HL-60 (cell line): ENCODE measurements at regions not wholly inside any gene's neighbourhood (a gene's known extent, or its start where the extent isn't known, plus 50 kb on each side); places are given as distances from the start of the nearest gene placed in this dataset.

Experiments used
- DNase-seq, 2 experiments: peaks; one replicate each; pipeline ENCODE4 v3.0.0-alpha.2; 2010 to 2020; ENCODE audit warnings: low read depth in 1 of 2, low spot score in 1 of 2
- H3K27ac ChIP-seq: fragments of 250-450 bp; sonication (Bioruptor Pico); replicated peaks from 2 replicates; pipeline ENCODE4 v1.5.1; 2020; ENCODE audit warnings: mild to moderate bottlenecking, moderate library complexity
- H3K27me3 ChIP-seq: fragments of 250-450 bp; sonication (Bioruptor Pico); 2 replicates; pipeline ENCODE4 v1.5.1; 2021; ENCODE audit warnings: mild to moderate bottlenecking, moderate library complexity; ENCODE audit not compliant: insufficient read depth, poor library complexity, severe bottlenecking
- H3K4me3 ChIP-seq: replicated peaks from 2 replicates; pipeline ENCODE4 v1.5.1; 2011; ENCODE audit warnings: mild to moderate bottlenecking, control low read depth, low read length; ENCODE audit not compliant: insufficient read depth
- CTCF ChIP-seq: IDR thresholded peaks from one replicate; pipeline ENCODE4 v1.5.1; 2011; ENCODE audit warnings: low read length, control low read depth, inconsistent platforms; ENCODE audit not compliant: insufficient read depth
- GABPA ChIP-seq: IDR thresholded peaks from 2 replicates; pipeline ENCODE4 v1.6.1; 2012; ENCODE audit warnings: low read depth
- POLR2AphosphoS5 ChIP-seq: IDR thresholded peaks from 2 replicates; pipeline ENCODE4 v1.6.1; 2012; ENCODE audit warnings: low read depth
- REST ChIP-seq: IDR thresholded peaks from 2 replicates; pipeline ENCODE4 v1.6.1; 2012; ENCODE audit warnings: low read depth; ENCODE audit not compliant: insufficient replicate concordance
- SPI1 ChIP-seq: IDR thresholded peaks from 2 replicates; pipeline ENCODE4 v1.6.1; 2012; ENCODE audit warnings: low read depth, mild to moderate bottlenecking, borderline replicate concordance

GRCh38 chr20:7038029-7038428, 270.5 kb downstream of the BMP2 start:
- no peak overlapping the region for H3K27ac ChIP-seq
- no peak overlapping the region for H3K4me3 ChIP-seq
- TF ChIP-seq GABPA (no peak), POLR2AphosphoS5 (no peak), REST (no peak), CTCF (no peak), SPI1 (no peak)
- DNase-seq: no peak
- no peaks in the 10 kb centered on the region for H3K27me3 ChIP-seq

GRCh38 chr20:7057611-7058010, 290.1 kb downstream of the BMP2 start:
- no peak for DNase-seq
- TF ChIP-seq CTCF (no peak), SPI1 (no peak), POLR2AphosphoS5 (no peak), GABPA (no peak)
- no peak overlapping the region for H3K27ac ChIP-seq
- H3K27me3 ChIP-seq: no peaks in the 10 kb centered on the region
- no peak overlapping the region for H3K4me3 ChIP-seq

- no peak for TF ChIP-seq CTCF
- no peak for TF ChIP-seq POLR2AphosphoS5
- no peak for TF ChIP-seq SPI1
- no peak for TF ChIP-seq REST
- TF ChIP-seq GABPA: no peak
- DNase-seq: no peak
- Histone ChIP-seq H3K27ac (no peak overlapping the region), H3K27me3 (no peaks in the 10 kb centered on the region), H3K4me3 (no peak overlapping the region)
Observed at GRCh38 chr20:7078804-7079203, 311.3 kb downstream of the BMP2 start.

GRCh38 chr20:7080472-7080871, 313.0 kb downstream of the BMP2 start:
- Histone ChIP-seq H3K27ac (no peak overlapping the region), H3K4me3 (no peak overlapping the region), H3K27me3 (no peaks in the 10 kb centered on the region)
- TF ChIP-seq CTCF (no peak), SPI1 (no peak), POLR2AphosphoS5 (no peak), REST (no peak), GABPA (no peak)
- no peak for DNase-seq
